Spleen (tissue), 7 donors: ENCODE measurements at regions not wholly inside any gene's neighbourhood (a gene's known extent, or its start where the extent isn't known, plus 50 kb on each side); places are given as distances from the start of the nearest gene placed in this dataset.

ENCODE experiments used
- POLR2A ChIP-seq, 3 donors: fragments of 450-650 bp; IDR thresholded peaks; one replicate each; pipeline ENCODE4 v1.5.1; 2017; ENCODE audit warnings: antibody characterized with exemption in 3 of 3, mild to moderate bottlenecking in 1 of 3
- TF ChIP-seq, protein P1 (sequence below), 11 experiments: fragments of 200-600 bp in 7 of 11; fragments of 450-650 bp in 4 of 11; sonication (generic) in 4 of 11; IDR thresholded peaks in 8 of 11; conservative IDR thresholded peaks in 3 of 11; 1 replicate in 7 of 11; 2 replicates in 4 of 11; pipeline versions ENCODE4 v1.4.0 to v1.8.0; 2016 to 2021; ENCODE audit warnings: antibody characterized with exemption in 11 of 11, inconsistent platforms in 4 of 11, mild to moderate bottlenecking in 1 of 11
- donor health status: DM: no; HTN: no; CAD: no; lungs with moderate emphysema.
- donor health status: DM: no; HTN: no; CAD: no.
- donor health status: DM: no; HTN: no; CAD: no.

DNA sequence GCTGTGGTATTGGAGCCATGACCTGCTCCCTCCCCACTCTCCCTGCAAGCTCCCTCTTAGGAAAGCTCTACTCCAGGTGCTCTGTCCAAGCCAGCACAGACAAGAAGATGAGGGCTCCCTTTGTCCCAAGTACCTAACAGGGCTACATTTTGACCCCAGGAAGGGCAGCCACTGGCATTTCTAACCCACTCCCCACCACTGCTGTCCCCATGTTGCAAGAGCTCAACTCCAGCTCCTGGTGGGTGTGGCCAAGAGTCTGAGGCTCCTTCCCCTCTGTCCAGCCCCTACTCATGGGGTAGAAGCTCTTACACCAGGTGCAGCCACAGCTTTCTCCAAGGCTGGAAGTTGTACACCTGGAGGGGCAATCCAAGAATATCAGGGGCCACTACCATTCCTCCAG lies 127.0 kb upstream of the NPAS2 start:
- TF ChIP-seq, protein P1, sequence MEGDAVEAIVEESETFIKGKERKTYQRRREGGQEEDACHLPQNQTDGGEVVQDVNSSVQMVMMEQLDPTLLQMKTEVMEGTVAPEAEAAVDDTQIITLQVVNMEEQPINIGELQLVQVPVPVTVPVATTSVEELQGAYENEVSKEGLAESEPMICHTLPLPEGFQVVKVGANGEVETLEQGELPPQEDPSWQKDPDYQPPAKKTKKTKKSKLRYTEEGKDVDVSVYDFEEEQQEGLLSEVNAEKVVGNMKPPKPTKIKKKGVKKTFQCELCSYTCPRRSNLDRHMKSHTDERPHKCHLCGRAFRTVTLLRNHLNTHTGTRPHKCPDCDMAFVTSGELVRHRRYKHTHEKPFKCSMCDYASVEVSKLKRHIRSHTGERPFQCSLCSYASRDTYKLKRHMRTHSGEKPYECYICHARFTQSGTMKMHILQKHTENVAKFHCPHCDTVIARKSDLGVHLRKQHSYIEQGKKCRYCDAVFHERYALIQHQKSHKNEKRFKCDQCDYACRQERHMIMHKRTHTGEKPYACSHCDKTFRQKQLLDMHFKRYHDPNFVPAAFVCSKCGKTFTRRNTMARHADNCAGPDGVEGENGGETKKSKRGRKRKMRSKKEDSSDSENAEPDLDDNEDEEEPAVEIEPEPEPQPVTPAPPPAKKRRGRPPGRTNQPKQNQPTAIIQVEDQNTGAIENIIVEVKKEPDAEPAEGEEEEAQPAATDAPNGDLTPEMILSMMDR (IDR thresholded peaks at IDR 0.05 in 8 of 11, conservative IDR thresholded peaks at IDR 0.05 in 3 of 11) = no peak
- no peak for TF ChIP-seq POLR2A (IDR thresholded peaks at IDR 0.05)
